ENCODE measurements at regions not wholly inside any gene's neighbourhood (a gene's known extent, or its start where the extent isn't known, plus 50 kb on each side); places are given as distances from the start of the nearest gene placed in this dataset.

GRCh38 chr3:177481329-177481728 is 284.0 kb upstream of the TBL1XR1 start:
- TF ChIP-seq POLR2AphosphoS5 (IDR thresholded peaks at IDR 0.05; ENCODE audit: low read depth, low read length): no peak
- TF ChIP-seq SIN3A (IDR thresholded peaks at IDR 0.05; ENCODE audit: borderline replicate concordance, insufficient read depth, low read length): no peak
- no peak for TF ChIP-seq TAF1 (IDR thresholded peaks at IDR 0.05; ENCODE audit: borderline replicate concordance, insufficient read depth, low read length)
- no peak for TF ChIP-seq REST (IDR thresholded peaks at IDR 0.05; ENCODE audit: insufficient read depth in 1 of 2, low read depth in 2 of 2, low read length in 2 of 2)
- no peak for TF ChIP-seq FOXP2 (optimal IDR thresholded peaks at IDR 0.05; ENCODE audit: borderline replicate concordance, extremely low read depth, extremely low read length, insufficient read depth)

GRCh38 chr3:177482048-177482691 is 284.9 kb upstream of the TBL1XR1 start:
- TF ChIP-seq TAF1 (IDR thresholded peaks at IDR 0.05; ENCODE audit: borderline replicate concordance, insufficient read depth, low read length) (no peak), REST (IDR thresholded peaks at IDR 0.05; ENCODE audit: insufficient read depth in 1 of 2, low read depth in 2 of 2, low read length in 2 of 2) (no peak), POLR2AphosphoS5 (IDR thresholded peaks at IDR 0.05; ENCODE audit: low read depth, low read length) (no peak), SIN3A (IDR thresholded peaks at IDR 0.05; ENCODE audit: borderline replicate concordance, insufficient read depth, low read length) (no peak), FOXP2 (optimal IDR thresholded peaks at IDR 0.05; ENCODE audit: borderline replicate concordance, extremely low read depth, extremely low read length, insufficient read depth) (no peak)

GRCh38 chr3:177483182-177483967 is 286.1 kb upstream of the TBL1XR1 start:
- TF ChIP-seq SIN3A (IDR thresholded peaks at IDR 0.05; ENCODE audit: borderline replicate concordance, insufficient read depth, low read length) (no peak), POLR2AphosphoS5 (IDR thresholded peaks at IDR 0.05; ENCODE audit: low read depth, low read length) (no peak)

GRCh38 chr3:177484206-177484605 is 286.9 kb upstream of the TBL1XR1 start:
- no peak for TF ChIP-seq REST (IDR thresholded peaks at IDR 0.05; ENCODE audit: insufficient read depth in 1 of 2, low read depth in 2 of 2, low read length in 2 of 2)
- TF ChIP-seq TAF1 (IDR thresholded peaks at IDR 0.05; ENCODE audit: borderline replicate concordance, insufficient read depth, low read length): no peak
- no peak for TF ChIP-seq FOXP2 (optimal IDR thresholded peaks at IDR 0.05; ENCODE audit: borderline replicate concordance, extremely low read depth, extremely low read length, insufficient read depth)
- TF ChIP-seq POLR2AphosphoS5 (IDR thresholded peaks at IDR 0.05; ENCODE audit: low read depth, low read length): no peak
- TF ChIP-seq SIN3A (IDR thresholded peaks at IDR 0.05; ENCODE audit: borderline replicate concordance, insufficient read depth, low read length): no peak

- TF ChIP-seq TAF1 (IDR thresholded peaks at IDR 0.05; ENCODE audit: borderline replicate concordance, insufficient read depth, low read length): no peak
- TF ChIP-seq SIN3A (IDR thresholded peaks at IDR 0.05; ENCODE audit: borderline replicate concordance, insufficient read depth, low read length): no peak
- no peak for TF ChIP-seq REST (IDR thresholded peaks at IDR 0.05; ENCODE audit: insufficient read depth in 1 of 2, low read depth in 2 of 2, low read length in 2 of 2)
- TF ChIP-seq FOXP2 (optimal IDR thresholded peaks at IDR 0.05; ENCODE audit: borderline replicate concordance, extremely low read depth, extremely low read length, insufficient read depth): no peak
- TF ChIP-seq POLR2AphosphoS5 (IDR thresholded peaks at IDR 0.05; ENCODE audit: low read depth, low read length): no peak
These were observed 287.6 kb upstream of the TBL1XR1 start for GRCh38 chr3:177484926-177485325.
